ENCODE measurements at regions not wholly inside any gene's neighbourhood (a gene's known extent, or its start where the extent isn't known, plus 50 kb on each side); places are given as distances from the start of the nearest gene placed in this dataset.

- no peak for DNase-seq (ENCODE audit: low read depth in 2 of 3, low spot score in 1 of 3)
Observed at GRCh38 chr4:1479454-1479853, 73.2 kb upstream of the NKX1-1 start.

GRCh38 chr4:1478766-1479355 is 72.6 kb upstream of the NKX1-1 start:
- DNase-seq (ENCODE audit: low read depth in 2 of 3, low spot score in 1 of 3): no peak

DNA sequence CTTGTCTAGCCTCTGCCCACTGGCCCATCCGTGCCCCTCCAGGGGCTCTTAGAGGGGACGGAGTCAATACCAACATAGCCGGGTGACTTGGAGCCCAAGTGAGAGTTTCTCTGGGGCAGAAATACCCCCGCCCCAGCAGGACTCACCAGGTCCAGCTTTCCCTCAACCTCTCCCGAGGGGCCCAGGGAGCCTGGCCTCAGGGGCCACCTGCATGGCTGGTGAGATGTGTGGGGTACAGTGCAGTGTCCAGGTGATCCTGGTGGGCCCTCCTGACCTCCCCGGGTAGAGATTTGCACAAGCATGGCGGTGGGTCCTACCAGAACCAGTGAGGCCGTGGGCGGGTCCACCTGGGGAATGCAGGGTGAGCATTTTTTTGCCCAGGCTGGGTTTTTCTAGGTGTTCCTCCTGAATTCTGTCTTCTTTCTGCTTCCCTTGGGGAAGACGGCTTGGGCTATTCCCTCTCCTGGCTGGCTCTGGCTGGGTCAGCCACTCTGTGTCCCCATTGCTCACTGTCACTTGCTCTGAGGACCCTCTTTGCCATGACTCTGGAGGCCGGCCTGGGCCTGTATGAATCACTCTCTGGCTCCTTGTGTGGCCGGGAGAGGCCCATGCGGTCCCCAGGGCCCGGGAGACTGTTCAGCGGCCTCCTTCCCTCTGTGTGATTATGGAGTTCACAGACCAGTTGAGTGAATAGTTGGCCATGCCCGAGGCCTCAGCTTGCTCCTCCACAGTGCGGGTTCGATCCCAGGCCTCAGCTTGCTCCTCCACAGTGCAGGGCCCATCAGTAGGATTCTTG is 71.0 kb upstream of the NKX1-1 start:
- DNase-seq (ENCODE audit: low read depth in 2 of 3, low spot score in 1 of 3): no peak

GRCh38 chr4:1476140-1476513 is 69.9 kb upstream of the NKX1-1 start:
- DNase-seq (ENCODE audit: low read depth in 2 of 3, low spot score in 1 of 3): no peak

DNA sequence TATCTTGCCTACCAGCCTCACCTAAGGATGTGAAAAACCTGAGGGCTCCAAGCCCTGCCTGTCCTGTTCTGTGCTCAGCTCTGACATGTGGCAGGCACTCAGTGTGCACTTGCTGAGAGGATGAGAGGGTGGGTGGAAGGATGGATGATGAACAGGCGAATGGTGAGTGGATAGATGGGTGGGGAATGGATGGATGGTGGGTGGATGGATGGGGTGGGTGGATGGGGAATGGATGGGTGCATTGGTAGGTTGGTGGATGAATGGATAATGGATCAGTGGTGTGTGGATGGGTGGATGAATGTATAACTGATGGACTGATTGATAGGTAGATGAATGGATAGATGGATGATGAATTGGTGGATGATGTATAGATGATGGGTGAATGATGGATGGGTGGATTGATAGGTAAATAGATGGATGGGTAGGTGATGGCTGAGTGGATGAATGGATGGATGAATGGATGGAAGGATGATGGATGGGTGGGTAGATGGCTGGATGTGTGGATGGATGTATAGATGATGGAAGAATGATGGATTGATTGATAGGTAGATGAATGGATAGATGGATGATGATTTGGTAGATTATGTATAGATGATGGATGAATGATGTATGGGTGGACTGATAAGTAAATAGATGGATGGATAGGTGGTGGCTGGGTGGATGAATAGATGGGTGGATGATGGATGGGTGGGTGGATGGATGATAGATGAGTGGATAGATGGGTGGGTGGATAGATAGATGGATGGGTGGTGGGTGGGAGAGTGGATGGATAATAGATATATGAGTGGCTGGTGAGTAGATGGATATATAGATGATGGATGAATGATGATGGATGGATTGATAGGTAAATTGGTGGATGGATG is 69.3 kb upstream of the NKX1-1 start:
- no peak for DNase-seq (ENCODE audit: low read depth in 2 of 3, low spot score in 1 of 3)

DNA sequence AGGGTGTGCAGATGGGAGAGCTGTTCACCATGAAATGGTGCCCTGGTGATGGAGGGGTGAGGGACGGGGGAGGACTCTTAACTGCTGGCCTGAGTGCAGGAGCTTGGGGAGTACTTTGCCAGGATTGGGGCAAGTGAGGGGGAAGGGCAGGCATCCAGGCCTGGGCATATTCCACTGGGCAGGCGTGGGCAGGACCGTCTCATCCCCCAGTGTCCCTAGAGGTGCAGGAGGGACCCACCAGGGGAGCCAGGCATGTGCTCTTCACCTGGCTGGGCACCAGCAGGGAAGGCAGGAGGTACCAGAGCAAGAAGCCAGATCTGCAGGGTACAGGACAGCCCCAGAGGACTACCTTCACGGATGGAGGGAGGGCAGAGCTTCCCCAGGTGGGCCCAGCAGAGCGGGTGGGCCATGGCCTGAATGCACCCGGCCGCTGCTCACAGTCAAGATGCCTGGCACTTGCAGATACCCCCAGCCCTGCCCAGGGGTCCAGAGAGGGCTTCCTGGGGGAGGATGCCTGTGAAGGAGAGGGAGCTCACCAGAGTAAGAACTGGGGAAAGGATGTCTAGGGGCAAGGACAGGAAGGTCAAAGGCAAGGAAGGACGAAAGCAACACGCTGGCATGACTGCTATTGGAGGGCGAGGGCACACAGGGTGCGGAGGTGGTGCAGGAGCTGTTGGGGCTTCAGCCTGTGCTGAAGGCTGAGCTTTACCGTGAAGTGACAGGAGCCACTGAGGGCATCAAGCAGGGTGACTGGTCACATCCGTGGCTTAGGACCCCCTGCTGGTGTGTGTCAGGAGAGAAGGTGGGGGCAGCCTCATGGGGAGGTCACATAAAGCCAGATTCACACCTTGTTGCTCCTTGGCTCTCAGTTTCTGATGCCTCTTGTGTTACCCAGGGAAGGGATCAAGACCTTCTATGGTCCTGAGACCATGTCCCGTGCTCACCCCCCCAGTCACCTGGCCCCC is 68.2 kb upstream of the NKX1-1 start:
- DNase-seq (ENCODE audit: low read depth in 2 of 3, low spot score in 1 of 3): no peak

DNA sequence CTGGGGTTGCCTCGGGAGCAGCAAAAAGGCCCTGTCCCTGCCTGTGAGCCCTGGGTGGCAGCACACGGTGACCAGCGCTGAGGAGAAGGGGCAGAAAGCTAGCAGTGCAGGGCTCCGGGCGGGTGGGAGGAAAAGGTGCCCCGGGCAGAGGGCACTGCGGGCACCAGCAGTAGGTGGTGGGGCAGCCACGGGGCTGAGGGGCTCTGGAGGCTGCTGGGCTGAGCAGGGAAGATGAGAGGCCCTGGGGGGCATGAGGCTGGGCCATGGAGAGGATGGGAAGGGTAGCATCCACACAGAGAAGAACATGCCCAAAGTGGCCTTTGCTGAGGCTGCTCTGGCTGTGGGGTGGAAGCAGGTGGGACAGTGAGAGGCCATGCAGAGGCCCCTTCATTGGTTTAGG is 67.5 kb upstream of the NKX1-1 start:
- DNase-seq (ENCODE audit: low read depth in 2 of 3, low spot score in 1 of 3): no peak

DNA sequence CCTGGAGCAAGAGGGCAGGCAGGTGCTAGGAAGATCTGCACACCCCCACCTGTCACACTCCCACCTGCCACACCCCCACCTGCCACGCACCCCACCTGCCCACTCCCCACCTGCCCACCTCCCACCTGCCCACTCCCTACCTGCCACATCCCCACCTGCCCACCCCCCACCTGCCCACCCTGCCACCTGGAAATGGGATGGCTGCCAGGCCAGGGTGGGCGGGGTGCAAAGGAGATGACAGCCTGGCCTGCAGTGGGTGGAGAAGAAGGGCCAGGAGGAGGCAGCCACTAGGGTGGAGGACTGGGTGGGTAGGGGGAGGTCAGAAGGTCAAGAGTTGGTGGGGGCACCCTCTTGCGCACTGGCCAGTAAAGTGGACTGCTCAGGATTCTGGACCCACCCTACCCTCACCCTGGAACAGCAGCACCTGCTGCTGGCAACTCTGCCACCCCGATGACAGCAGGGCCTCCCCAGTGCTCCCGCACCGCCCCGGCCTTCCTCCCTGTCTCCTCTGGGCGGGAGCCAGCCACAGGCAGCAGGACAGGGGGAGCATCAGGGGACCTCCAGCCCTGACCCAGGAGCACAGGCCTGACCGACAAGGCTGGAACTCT is 66.8 kb upstream of the NKX1-1 start:
- DNase-seq (ENCODE audit: low read depth in 2 of 3, low spot score in 1 of 3): no peak

- DNase-seq (ENCODE audit: low read depth in 2 of 3, low spot score in 1 of 3): no peak
Observed at GRCh38 chr4:1472148-1472797, 66.0 kb upstream of the NKX1-1 start.

DNA sequence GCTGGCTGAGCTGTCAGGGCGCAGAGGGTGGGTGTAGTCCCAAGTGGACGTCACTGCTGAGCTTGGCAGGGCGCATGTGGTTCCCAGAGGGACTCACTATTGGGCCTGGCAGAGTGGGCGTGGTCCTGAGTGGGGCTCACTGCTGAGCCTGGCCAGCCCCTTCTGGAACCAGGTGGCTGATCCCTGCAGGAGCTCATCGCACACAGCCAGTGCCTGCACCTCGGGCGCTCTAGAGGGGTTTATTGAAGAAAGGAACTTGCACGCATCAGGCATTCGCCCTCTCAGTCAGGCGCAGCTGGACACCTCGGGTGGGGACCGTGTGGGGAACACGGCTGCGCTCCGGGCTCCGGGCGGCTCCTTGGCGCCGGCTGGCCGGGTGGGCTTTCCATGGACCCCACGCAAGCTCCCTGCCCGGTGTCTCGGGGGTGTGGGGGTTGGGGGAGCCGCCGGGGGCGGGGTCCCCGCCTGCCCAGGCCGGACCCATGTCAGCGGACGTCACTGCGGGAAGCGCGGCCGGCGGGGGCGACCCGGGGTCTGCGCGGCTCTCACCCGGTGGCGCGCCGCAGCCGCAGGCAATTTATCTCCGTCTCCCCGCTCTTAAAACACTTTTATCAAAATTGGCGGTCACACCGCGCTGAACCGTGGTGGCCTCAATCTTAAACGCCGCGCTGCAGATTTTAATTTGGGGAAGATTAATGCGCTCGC is 65.4 kb upstream of the NKX1-1 start:
- DNase-seq (ENCODE audit: low read depth in 2 of 3, low spot score in 1 of 3): no peak

DNA sequence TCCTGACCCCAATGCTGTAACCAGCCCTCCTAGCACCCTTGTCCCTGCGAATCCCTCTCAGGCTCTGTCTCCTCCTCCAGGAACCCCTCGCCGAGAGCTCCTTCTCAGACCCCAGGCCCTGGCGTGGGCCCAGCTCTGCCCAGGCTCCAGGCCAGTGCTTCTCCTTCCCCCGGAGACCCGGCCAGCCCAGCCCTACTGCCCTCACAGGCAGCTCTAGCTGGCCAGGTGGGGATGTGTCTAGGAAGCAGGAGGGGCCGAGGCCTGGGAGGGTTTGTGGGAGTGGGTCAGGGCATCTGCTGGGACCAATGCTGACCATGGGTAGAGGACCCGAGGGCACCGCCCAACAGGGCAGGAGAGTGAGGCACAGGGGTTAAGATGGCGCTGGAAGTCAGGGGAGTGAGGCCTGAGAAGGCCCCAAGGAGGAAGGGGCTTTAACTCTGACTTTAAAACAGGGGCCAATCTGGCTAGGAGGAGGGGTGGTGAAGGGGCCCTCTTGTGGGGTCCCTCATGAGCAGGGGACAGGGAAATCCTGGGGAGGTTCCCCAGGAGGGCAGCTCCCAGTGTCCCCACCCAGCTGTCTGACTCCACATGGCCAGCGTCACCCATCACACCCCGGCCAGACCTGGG is 64.7 kb upstream of the NKX1-1 start:
- no peak for DNase-seq (ENCODE audit: low read depth in 2 of 3, low spot score in 1 of 3)

DNA sequence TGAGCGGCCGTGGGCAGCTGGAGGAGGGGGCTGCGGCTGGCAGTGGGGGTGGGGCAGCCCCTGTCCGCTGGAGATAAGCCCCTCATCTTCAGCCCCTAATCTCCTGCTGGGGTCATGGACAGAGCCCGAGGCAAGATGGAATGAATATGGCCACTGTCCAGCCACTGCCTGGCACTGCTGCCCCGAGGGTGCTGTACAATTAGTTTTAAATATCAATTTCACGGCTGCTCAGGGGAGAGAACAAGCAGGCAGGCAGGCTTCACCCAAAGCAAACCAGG is 64.1 kb upstream of the NKX1-1 start:
- DNase-seq (ENCODE audit: low read depth in 2 of 3, low spot score in 1 of 3): no peak

DNA sequence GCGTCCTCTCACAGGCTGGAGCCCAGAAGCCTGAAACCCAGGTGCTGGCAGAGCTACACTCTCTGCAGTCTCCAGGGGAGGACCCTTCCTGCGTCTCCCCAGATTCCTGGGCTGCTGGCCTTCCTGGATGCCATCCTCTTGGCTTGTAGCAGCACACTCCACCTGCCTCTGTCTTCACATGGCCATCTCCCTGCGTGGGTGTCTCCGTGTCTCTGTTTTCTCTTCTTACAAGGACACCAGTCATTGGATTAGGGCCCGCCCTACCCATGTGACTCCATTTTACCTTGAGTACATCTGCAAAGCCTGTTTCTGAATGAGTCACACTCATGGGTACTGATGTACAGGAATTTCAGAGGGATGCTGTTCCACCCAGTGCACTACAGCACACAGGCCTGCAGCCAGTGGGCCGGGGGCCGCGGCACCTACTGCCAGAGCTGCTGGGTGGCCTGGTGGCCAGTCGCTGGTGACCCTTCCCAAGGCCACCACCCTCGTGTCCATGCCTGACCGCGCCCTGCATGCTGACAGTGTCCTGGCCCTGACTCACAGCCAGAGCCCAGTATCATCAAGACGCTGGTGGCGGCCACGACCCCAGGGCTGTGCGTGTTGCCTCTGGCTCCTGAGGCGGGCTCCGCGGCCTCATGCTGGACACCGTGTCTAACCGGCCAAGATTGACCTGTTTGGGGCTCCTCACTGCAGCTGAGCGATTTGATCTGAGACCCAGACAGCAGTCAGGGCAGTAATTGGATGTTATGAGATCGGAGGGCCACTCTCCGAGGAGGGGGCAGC is 63.6 kb upstream of the NKX1-1 start:
- DNase-seq (ENCODE audit: low read depth in 2 of 3, low spot score in 1 of 3): no peak

- DNase-seq (ENCODE audit: low read depth in 2 of 3, low spot score in 1 of 3): no peak
Observed at GRCh38 chr4:1469043-1469442, 62.8 kb upstream of the NKX1-1 start.

GRCh38 chr4:1467581-1468458 is 61.6 kb upstream of the NKX1-1 start:
- DNase-seq (ENCODE audit: low read depth in 2 of 3, low spot score in 1 of 3): no peak

- DNase-seq (ENCODE audit: low read depth in 2 of 3, low spot score in 1 of 3): no peak
Observed at GRCh38 chr4:1466863-1467165, 60.6 kb upstream of the NKX1-1 start.

- no peak for DNase-seq (ENCODE audit: low read depth in 2 of 3, low spot score in 1 of 3)
Observed at GRCh38 chr4:1466034-1466862, 60.0 kb upstream of the NKX1-1 start.

Measured in stimulated activated CD4-positive, alpha-beta T cell treated with anti-CD3 and anti-CD28 coated beads, Interleukin-12 subunit alpha, Interleukin-12 subunit beta, amount 100 ng/mL, for 48 hours (primary cell).